SH-SY5Y (cell line): ENCODE measurements at regions not wholly inside any gene's neighbourhood (a gene's known extent, or its start where the extent isn't known, plus 50 kb on each side); places are given as distances from the start of the nearest gene placed in this dataset.

Source experiments
- GATA2 ChIP-seq: IDR thresholded peaks from 2 replicates; pipeline ENCODE4 v1.6.1; 2011; ENCODE audit warnings: mild to moderate bottlenecking, low read depth, low read length
- GATA3 ChIP-seq: IDR thresholded peaks from 2 replicates; pipeline ENCODE4 v1.6.1; 2011; ENCODE audit warnings: low read depth, mild to moderate bottlenecking, low read length, moderate library complexity

GRCh38 chr2:184524551-184525382 is 73.6 kb upstream of the ZNF804A start:
- TF ChIP-seq GATA2 (no peak), GATA3 (no peak)

GRCh38 chr2:184527058-184527457 is 71.3 kb upstream of the ZNF804A start:
- TF ChIP-seq GATA2 (no peak), GATA3 (no peak)

GRCh38 chr2:184528119-184528518 is 70.2 kb upstream of the ZNF804A start:
- TF ChIP-seq GATA3 (no peak), GATA2 (no peak)

- TF ChIP-seq GATA3 (no peak), GATA2 (no peak)
These were observed 68.1 kb upstream of the ZNF804A start for GRCh38 chr2:184530239-184530638.

- TF ChIP-seq GATA2 (no peak), GATA3 (no peak)
These were observed 67.4 kb upstream of the ZNF804A start for GRCh38 chr2:184530959-184531358.

GRCh38 chr2:184532551-184532950 is 65.8 kb upstream of the ZNF804A start:
- TF ChIP-seq GATA3 (no peak), GATA2 (no peak)

- TF ChIP-seq GATA3 (no peak), GATA2 (no peak)
These were observed 63.3 kb upstream of the ZNF804A start for GRCh38 chr2:184534986-184535385.

- TF ChIP-seq GATA2: no peak
- TF ChIP-seq GATA3: no peak
These were observed 58.0 kb upstream of the ZNF804A start for GRCh38 chr2:184540246-184540789.

- TF ChIP-seq GATA3 (no peak), GATA2 (no peak)
These were observed 56.7 kb upstream of the ZNF804A start for GRCh38 chr2:184541591-184541990.

GRCh38 chr2:184543832-184544231 is 54.5 kb upstream of the ZNF804A start:
- no peak for TF ChIP-seq GATA2
- TF ChIP-seq GATA3: no peak
